Natural killer cell treated with Interleukin-12 subunit alpha and Interleukin-12 subunit beta and Interleukin-15 and Interleukin-18, amount 100 ng/mL, for 72 hours (primary cell): ENCODE measurements at regions not wholly inside any gene's neighbourhood (a gene's known extent, or its start where the extent isn't known, plus 50 kb on each side); places are given as distances from the start of the nearest gene placed in this dataset.
"Not testable (repeated sequence)": the region's sequence is repeated elsewhere in the genome, so short reads cannot be mapped to it uniquely, and the experiment has no call there.

Source experiments
- ATAC-seq, 2 donors: fragments of 150-1000 bp; cut with Tn5 transposase in 1 of 2; sonication (Bioruptor Pico), chemical (Tn5 transposase) in 1 of 2; 2 replicates each; pipeline ENCODE4 v1.10.0; 2021
- DNase-seq: peaks from one replicate; pipeline ENCODE4 v3.0.0; 2022; ENCODE audit warnings: low spot score
- H3K27ac Mint-ChIP-seq, 2 donors: 1 replicate in 1 of 2; 2 replicates in 1 of 2; pipeline ENCODE4 v1.8.0; 2022; ENCODE audit warnings: mixed read lengths in 2 of 2, mild to moderate bottlenecking in 1 of 2, moderate library complexity in 1 of 2
- H3K27me3 Mint-ChIP-seq, 2 donors: 1 replicate in 1 of 2; 2 replicates in 1 of 2; pipeline ENCODE4 v1.8.0; 2022; ENCODE audit warnings: mixed read lengths in 2 of 2
- H3K36me3 Mint-ChIP-seq: one replicate; pipeline ENCODE4 v1.8.0; 2022; ENCODE audit warnings: mixed read lengths
- H3K4me1 Mint-ChIP-seq, 2 donors: 1 replicate in 1 of 2; 2 replicates in 1 of 2; pipeline ENCODE4 v1.8.0; 2022; ENCODE audit warnings: low read depth in 2 of 2, mixed read lengths in 2 of 2, mild to moderate bottlenecking in 1 of 2
- H3K4me3 Mint-ChIP-seq: one replicate; pipeline ENCODE4 v1.8.0; 2022; ENCODE audit warnings: mixed read lengths
- H3K9me3 Mint-ChIP-seq: 2 replicates; pipeline ENCODE4 v1.8.0; 2022; ENCODE audit warnings: mixed read lengths

GRCh38 chr17:56707312-56708219 is 114.1 kb downstream of the NOG start:
- H3K36me3 Mint-ChIP-seq = no peaks in the 10 kb centered on the region

GRCh38 chr17:56708220-56708558 is 114.7 kb downstream of the NOG start:
- DNase-seq = no peak
- ATAC-seq = no peak
- Mint-ChIP-seq H3K27me3 (peaks cover 37 to 40% of the 10 kb centered on the region in 2 donors), H3K9me3 (no peaks in the 10 kb centered on the region), H3K4me3 (no peak overlapping the region), H3K36me3 (no peaks in the 10 kb centered on the region), H3K27ac (no peak overlapping the region), H3K4me1 (no peaks in the 10 kb centered on the region)

More at GRCh38 chr17:56707312-56708219, 114.1 kb downstream of the NOG start:
- Mint-ChIP-seq H3K27me3 (peaks cover 40 to 42% of the 10 kb centered on the region in 2 donors), H3K27ac (no peak overlapping the region), H3K4me1 (no peaks in the 10 kb centered on the region), H3K9me3 (no peaks in the 10 kb centered on the region), H3K4me3 (no peak overlapping the region)
- DNase-seq (no peak), ATAC-seq (no peak)

GRCh38 chr17:56708670-56709410 is 115.3 kb downstream of the NOG start:
- DNase-seq (no peak), ATAC-seq (no peak)
- H3K4me1 Mint-ChIP-seq = no peaks in the 10 kb centered on the region
- H3K27ac Mint-ChIP-seq = no peak overlapping the region
- H3K4me3 Mint-ChIP-seq = no peak overlapping the region
- H3K27me3 Mint-ChIP-seq = peaks cover 31 to 39% of the 10 kb centered on the region in 2 donors
- no peaks in the 10 kb centered on the region for H3K9me3 Mint-ChIP-seq
- H3K36me3 Mint-ChIP-seq = no peaks in the 10 kb centered on the region

GRCh38 chr17:56710986-56711385 is 117.5 kb downstream of the NOG start:
- no peaks in the 10 kb centered on the region for H3K36me3 Mint-ChIP-seq
- no peaks in the 10 kb centered on the region for H3K9me3 Mint-ChIP-seq
- no peak for ATAC-seq

GRCh38 chr17:56715613-56716357 is 117.9 kb downstream of the C17orf67 start:
- ATAC-seq (peak; percentile 77 to 84), DNase-seq (peak; percentile 67)
- no peaks in the 10 kb centered on the region for H3K36me3 Mint-ChIP-seq
- no peak overlapping the region for H3K4me3 Mint-ChIP-seq
- no peaks in the 10 kb centered on the region for H3K9me3 Mint-ChIP-seq
- no peaks in the 10 kb centered on the region for H3K4me1 Mint-ChIP-seq
- H3K27ac Mint-ChIP-seq = no peak overlapping the region
- peaks cover 34 to 56% of the 10 kb centered on the region in 2 donors for H3K27me3 Mint-ChIP-seq

More at GRCh38 chr17:56710986-56711385, 117.5 kb downstream of the NOG start:
- Mint-ChIP-seq H3K27ac (no peak overlapping the region), H3K4me3 (no peak overlapping the region), H3K27me3 (peaks cover 28 to 43% of the 10 kb centered on the region in 2 donors), H3K4me1 (no peaks in the 10 kb centered on the region)
- DNase-seq = no peak

GRCh38 chr17:56717471-56717870 is 116.2 kb downstream of the C17orf67 start:
- no peaks in the 10 kb centered on the region for H3K9me3 Mint-ChIP-seq
- H3K4me3 Mint-ChIP-seq = no peak overlapping the region
- H3K27ac Mint-ChIP-seq = no peak overlapping the region
- no peak for ATAC-seq
- no peaks in the 10 kb centered on the region for H3K4me1 Mint-ChIP-seq
- peaks cover 30 to 53% of the 10 kb centered on the region in 2 donors for H3K27me3 Mint-ChIP-seq
- H3K36me3 Mint-ChIP-seq = no peaks in the 10 kb centered on the region
- DNase-seq = no peak

GRCh38 chr17:56718515-56718914 is 115.2 kb downstream of the C17orf67 start:
- H3K9me3 Mint-ChIP-seq = no peaks in the 10 kb centered on the region
- H3K4me3 Mint-ChIP-seq = no peak overlapping the region
- peaks cover 31 to 43% of the 10 kb centered on the region in 2 donors for H3K27me3 Mint-ChIP-seq
- no peaks in the 10 kb centered on the region for H3K4me1 Mint-ChIP-seq
- H3K36me3 Mint-ChIP-seq = no peaks in the 10 kb centered on the region
- DNase-seq (no peak), ATAC-seq (no peak)
- H3K27ac Mint-ChIP-seq = no peak overlapping the region

GRCh38 chr17:56723421-56723820 is 110.3 kb downstream of the C17orf67 start:
- no peak overlapping the region for H3K4me3 Mint-ChIP-seq
- ATAC-seq (peak in 1 of 2 donors; percentile 26), DNase-seq (no peak)
- H3K4me1 Mint-ChIP-seq = no peaks in the 10 kb centered on the region
- peaks cover 32 to 37% of the 10 kb centered on the region in 2 donors for H3K27me3 Mint-ChIP-seq
- no peaks in the 10 kb centered on the region for H3K9me3 Mint-ChIP-seq
- no peaks in the 10 kb centered on the region for H3K36me3 Mint-ChIP-seq
- no peak overlapping the region for H3K27ac Mint-ChIP-seq

- ATAC-seq = no peak
- H3K27ac Mint-ChIP-seq = no peak overlapping the region
- H3K9me3 Mint-ChIP-seq = no peaks in the 10 kb centered on the region
- no peak for DNase-seq
- H3K36me3 Mint-ChIP-seq = no peaks in the 10 kb centered on the region
- peaks cover 20 to 33% of the 10 kb centered on the region in 2 donors for H3K27me3 Mint-ChIP-seq
- H3K4me3 Mint-ChIP-seq = no peak overlapping the region
- H3K4me1 Mint-ChIP-seq = no peaks in the 10 kb centered on the region
Measured at GRCh38 chr17:56724664-56725063, 109.1 kb downstream of the C17orf67 start.

- ATAC-seq = no peak
- H3K4me1 Mint-ChIP-seq = no peaks in the 10 kb centered on the region
- no peak overlapping the region for H3K27ac Mint-ChIP-seq
- H3K27me3 Mint-ChIP-seq = peaks cover 17 to 32% of the 10 kb centered on the region in 2 donors
- no peak overlapping the region for H3K4me3 Mint-ChIP-seq
- no peak for DNase-seq
- no peaks in the 10 kb centered on the region for H3K9me3 Mint-ChIP-seq
- no peaks in the 10 kb centered on the region for H3K36me3 Mint-ChIP-seq
Measured at GRCh38 chr17:56725144-56725543, 108.6 kb downstream of the C17orf67 start.

- no peak for DNase-seq
- Mint-ChIP-seq H3K4me3 (no peak overlapping the region), H3K9me3 (no peaks in the 10 kb centered on the region), H3K27ac (no peak overlapping the region), H3K36me3 (no peaks in the 10 kb centered on the region), H3K4me1 (no peaks in the 10 kb centered on the region), H3K27me3 (peaks cover 34 to 43% of the 10 kb centered on the region in 2 donors)
- no peak for ATAC-seq
Measured at GRCh38 chr17:56727876-56728617, 105.7 kb downstream of the C17orf67 start.

- not testable (repeated sequence) for ATAC-seq, H3K27ac Mint-ChIP-seq, H3K36me3 Mint-ChIP-seq, H3K4me3 Mint-ChIP-seq, DNase-seq, H3K9me3 Mint-ChIP-seq, H3K4me1 Mint-ChIP-seq
- peaks cover 34 to 44% of the 10 kb centered on the region in 2 donors for H3K27me3 Mint-ChIP-seq
Measured at GRCh38 chr17:56731096-56731495, 102.6 kb downstream of the C17orf67 start.

- ATAC-seq = no peak
- Mint-ChIP-seq H3K27ac (no peak overlapping the region), H3K4me3 (no peak overlapping the region), H3K4me1 (peaks cover 17% of the 10 kb centered on the region in 2 donors), H3K27me3 (peaks cover 18 to 34% of the 10 kb centered on the region in 2 donors), H3K36me3 (no peaks in the 10 kb centered on the region), H3K9me3 (no peaks in the 10 kb centered on the region)
- no peak for DNase-seq
Measured at GRCh38 chr17:56733833-56734232, 99.9 kb downstream of the C17orf67 start.
